ENCODE measurements at regions not wholly inside any gene's neighbourhood (a gene's known extent, or its start where the extent isn't known, plus 50 kb on each side); places are given as distances from the start of the nearest gene placed in this dataset.

GRCh38 chr18:60112369-60112768 is 212.6 kb downstream of the PMAIP1 start:
- Histone ChIP-seq H3K36me3 (replicated peaks in 1 of 2) (no peaks in the 10 kb centered on the region), H3K9me3 (replicated peaks in 1 of 3) (no peaks in the 10 kb centered on the region), H3K4me3 (no peak overlapping the region), H3K27me3 (no peaks in the 10 kb centered on the region), H3K4me1 (replicated peaks in 1 of 2) (no peaks in the 10 kb centered on the region), H3K27ac (no peak overlapping the region)
- WGBS, 4 donors = 75 to 87% (median 82%) methylated on average over 5 of the region's 5 CpGs
- intact Hi-C loops (cut with DNase I) = no loop called here
- no peak for DNase-seq
- TF ChIP-seq POLR2A (IDR thresholded peaks at IDR 0.05) (no peak), CTCF (IDR thresholded peaks at IDR 0.05) (no peak)

- Histone ChIP-seq H3K9me3 (replicated peaks in 1 of 3) (no peaks in the 10 kb centered on the region), H3K27ac (no peak overlapping the region), H3K4me1 (replicated peaks in 1 of 2) (no peaks in the 10 kb centered on the region), H3K36me3 (replicated peaks in 1 of 2) (no peaks in the 10 kb centered on the region), H3K4me3 (no peak overlapping the region), H3K27me3 (no peaks in the 10 kb centered on the region)
- no peak for DNase-seq
- TF ChIP-seq CTCF (IDR thresholded peaks at IDR 0.05) (no peak), POLR2A (IDR thresholded peaks at IDR 0.05) (no peak)
- 83 to 88% (median 85%) methylated on average over 2 of the region's 2 CpGs for WGBS, 4 donors
- intact Hi-C loops (cut with DNase I) = no loop called here
Measured at GRCh38 chr18:60111525-60111924, 211.7 kb downstream of the PMAIP1 start.

- H3K9me3 ChIP-seq (replicated peaks in 1 of 3) = no peaks in the 10 kb centered on the region
- 31 to 48% (median 42%) methylated on average over 1 of the region's 1 CpG for WGBS, 4 donors
- H3K27me3 ChIP-seq = no peaks in the 10 kb centered on the region
- H3K27ac ChIP-seq = no peak overlapping the region
- no peaks in the 10 kb centered on the region for H3K4me1 ChIP-seq (replicated peaks in 1 of 2)
- DNase-seq = no peak
- H3K4me3 ChIP-seq = no peak overlapping the region
- no peak for TF ChIP-seq CTCF (IDR thresholded peaks at IDR 0.05)
- no peak for TF ChIP-seq POLR2A (IDR thresholded peaks at IDR 0.05)
- intact Hi-C loops (cut with DNase I) = no loop called here
- H3K36me3 ChIP-seq (replicated peaks in 1 of 2) = no peaks in the 10 kb centered on the region
Measured at GRCh38 chr18:60110836-60111235, 211.0 kb downstream of the PMAIP1 start.

GRCh38 chr18:60100778-60101177 is 201.0 kb downstream of the PMAIP1 start:
- H3K4me1 ChIP-seq (replicated peaks in 1 of 2) = no peaks in the 10 kb centered on the region
- 68 to 79% (median 78%) methylated on average over 3 of the region's 3 CpGs for WGBS, 4 donors
- no peaks in the 10 kb centered on the region for H3K36me3 ChIP-seq (replicated peaks in 1 of 2)
- no peaks in the 10 kb centered on the region for H3K9me3 ChIP-seq (replicated peaks in 1 of 3)
- H3K4me3 ChIP-seq = no peak overlapping the region
- no peaks in the 10 kb centered on the region for H3K27me3 ChIP-seq
- no peak for TF ChIP-seq CTCF (IDR thresholded peaks at IDR 0.05)
- no peak for TF ChIP-seq POLR2A (IDR thresholded peaks at IDR 0.05)
- no peak overlapping the region for H3K27ac ChIP-seq
- no peak for DNase-seq
- intact Hi-C loops (cut with DNase I) = no loop called here

Data from adrenal gland (tissue), 9 donors.